NCI-H1092 (cell line): ENCODE measurements at regions not wholly inside any gene's neighbourhood (a gene's known extent, or its start where the extent isn't known, plus 50 kb on each side); places are given as distances from the start of the nearest gene placed in this dataset.
"Not testable (repeated sequence)": the region's sequence is repeated elsewhere in the genome, so short reads cannot be mapped to it uniquely, and the experiment has no call there.

Source experiments
- DNase-seq: peaks from one replicate; lab custom pipeline; 2025; lab: John Stamatoyannopoulos, UW

- DNase-seq = no peak
These were observed 213.8 kb downstream of the SIPA1L2 start for GRCh38 chr1:232416026-232416568.

GRCh38 chr1:232415481-232415880 lies 214.5 kb downstream of the SIPA1L2 start:
- not testable (repeated sequence) for DNase-seq

GRCh38 chr1:232414100-232414499 lies 215.8 kb downstream of the SIPA1L2 start:
- no peak for DNase-seq

GRCh38 chr1:232413674-232414073 lies 216.3 kb downstream of the SIPA1L2 start:
- DNase-seq = no peak

GRCh38 chr1:232409584-232409983 lies 220.3 kb downstream of the SIPA1L2 start:
- no peak for DNase-seq

- DNase-seq = no peak
These were observed 222.8 kb downstream of the SIPA1L2 start for GRCh38 chr1:232407120-232407519.

- DNase-seq = no peak
These were observed 224.2 kb downstream of the SIPA1L2 start for GRCh38 chr1:232405781-232406180.

- peak; percentile 60 for DNase-seq
These were observed 224.8 kb downstream of the SIPA1L2 start for GRCh38 chr1:232404981-232405731.

GRCh38 chr1:232404227-232404626 lies 225.7 kb downstream of the SIPA1L2 start:
- no peak for DNase-seq

GRCh38 chr1:232403017-232403714 lies 226.8 kb downstream of the SIPA1L2 start:
- DNase-seq = no peak

GRCh38 chr1:232398823-232399222 lies 231.1 kb downstream of the SIPA1L2 start:
- DNase-seq = no peak

GRCh38 chr1:232393444-232394146 lies 236.3 kb downstream of the SIPA1L2 start:
- DNase-seq = no peak

- no peak for DNase-seq
These were observed 236.9 kb downstream of the SIPA1L2 start for GRCh38 chr1:232393010-232393409.

GRCh38 chr1:232390590-232390989 lies 239.3 kb downstream of the SIPA1L2 start:
- no peak for DNase-seq

- no peak for DNase-seq
These were observed 240.2 kb downstream of the SIPA1L2 start for GRCh38 chr1:232389744-232390143.

- DNase-seq = no peak
These were observed 241.6 kb downstream of the SIPA1L2 start for GRCh38 chr1:232388363-232388762.

- DNase-seq = no peak
These were observed 243.0 kb downstream of the SIPA1L2 start for GRCh38 chr1:232386721-232387510.

- DNase-seq = no peak
These were observed 243.6 kb downstream of the SIPA1L2 start for GRCh38 chr1:232386294-232386693.

- DNase-seq = no peak
These were observed 244.7 kb downstream of the SIPA1L2 start for GRCh38 chr1:232385221-232385620.

GRCh38 chr1:232384171-232384883 lies 245.6 kb downstream of the SIPA1L2 start:
- no peak for DNase-seq
